Peyer's patch (tissue), 4 donors: ENCODE measurements at regions not wholly inside any gene's neighbourhood (a gene's known extent, or its start where the extent isn't known, plus 50 kb on each side); places are given as distances from the start of the nearest gene placed in this dataset.

Source experiments
- CTCF ChIP-seq, 6 experiments: fragments of 450-650 bp in 4 of 6; fragments of 200-600 bp in 2 of 6; sonication (generic) in 1 of 6; IDR thresholded peaks; one replicate each; pipeline ENCODE4 v1.5.1; 2017 to 2019; ENCODE audit warnings: antibody characterized with exemption in 6 of 6, mild to moderate bottlenecking in 3 of 6, moderate library complexity in 1 of 6
- POLR2A ChIP-seq, 2 donors: fragments of 450-650 bp; IDR thresholded peaks; one replicate each; pipeline ENCODE4 v1.5.1; 2017; ENCODE audit warnings: antibody characterized with exemption in 2 of 2, mild to moderate bottlenecking in 2 of 2, moderate library complexity in 2 of 2

DNA sequence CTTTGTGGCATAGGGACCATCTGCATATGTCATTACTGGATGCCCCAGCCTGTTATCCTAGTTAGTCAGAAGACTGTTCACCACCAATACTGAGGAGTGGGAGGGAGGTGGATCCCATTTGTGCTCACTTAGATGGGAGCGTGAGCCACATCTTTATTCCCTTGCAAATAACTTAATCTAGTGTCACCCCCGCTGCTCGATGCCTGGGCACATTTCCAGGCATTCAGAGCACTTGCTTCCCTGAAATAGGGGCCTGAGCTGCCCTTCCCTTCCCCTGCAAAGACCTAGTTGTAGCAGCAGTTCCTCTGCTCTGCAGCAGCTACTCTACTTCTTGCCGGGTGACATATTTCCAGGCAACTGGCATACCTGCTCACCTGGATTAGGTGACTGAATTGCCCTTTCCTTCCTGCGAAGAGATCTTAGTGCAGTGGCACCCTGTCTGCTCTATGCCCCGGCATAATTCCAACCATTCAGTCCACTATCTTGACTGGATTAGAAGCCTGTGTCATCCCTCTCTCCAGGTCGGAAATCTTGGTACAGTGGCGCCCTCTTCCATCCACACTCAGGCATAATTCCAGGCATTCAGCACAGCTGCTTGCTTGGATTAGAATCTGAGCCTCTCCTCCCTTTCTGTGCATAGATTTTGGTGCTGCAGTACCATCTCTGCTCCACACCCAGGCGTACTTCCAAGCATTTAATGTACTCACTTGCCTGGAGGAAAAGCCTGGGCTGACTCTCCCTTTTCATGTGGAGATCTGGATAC lies 1389.1 kb upstream of the TMEFF2 start:
- peak in 3 of 6 experiments; percentile 31 to 51 (median 38) for TF ChIP-seq CTCF (IDR thresholded peaks at IDR 0.05)
- TF ChIP-seq POLR2A (IDR thresholded peaks at IDR 0.05), result no peak
